Progenitor cell of endocrine pancreas (in vitro differentiated cells): ENCODE measurements at regions not wholly inside any gene's neighbourhood (a gene's known extent, or its start where the extent isn't known, plus 50 kb on each side); places are given as distances from the start of the nearest gene placed in this dataset.

Source experiments
- DNase-seq: peaks from one replicate; pipeline ENCODE4 v3.0.0; 2021; ENCODE audit warnings: low spot score; ENCODE audit not compliant: unreplicated experiment
- H3K27ac Mint-ChIP-seq: 2 replicates; pipeline ENCODE4 v1.8.0; 2021; ENCODE audit warnings: mild to moderate bottlenecking, moderate library complexity, mixed read lengths
- H3K27me3 Mint-ChIP-seq: 2 replicates; pipeline ENCODE4 v1.8.0; 2021; ENCODE audit warnings: mixed read lengths
- H3K36me3 Mint-ChIP-seq: 2 replicates; pipeline ENCODE4 v1.8.0; 2022; ENCODE audit warnings: mixed read lengths; ENCODE audit not compliant: insufficient read depth
- H3K4me1 Mint-ChIP-seq: 2 replicates; pipeline ENCODE4 v1.8.0; 2021; ENCODE audit warnings: low read depth, mixed read lengths
- H3K4me3 Mint-ChIP-seq: 2 replicates; pipeline ENCODE4 v1.8.0; 2021; ENCODE audit warnings: low read depth, mild to moderate bottlenecking, moderate library complexity, mixed read lengths
- H3K9me3 Mint-ChIP-seq: 2 replicates; pipeline ENCODE4 v1.8.0; 2021; ENCODE audit warnings: low read depth, mixed read lengths
- CTCF ChIP-seq: fragments of 200-600 bp; sonication (generic); IDR thresholded peaks from one replicate; pipeline ENCODE4 v1.5.0; 2021; ENCODE audit warnings: antibody characterized with exemption, mild to moderate bottlenecking; ENCODE audit not compliant: unreplicated experiment

GRCh38 chr5:103889500-103890209 lies 327.1 kb upstream of the NUDT12 start:
- DNase-seq: no peak
- Mint-ChIP-seq H3K4me3 (no peak overlapping the region), H3K27ac (no peak overlapping the region), H3K27me3 (no peaks in the 10 kb centered on the region), H3K4me1 (peaks cover 9% of the 10 kb centered on the region), H3K9me3 (peaks cover 3% of the 10 kb centered on the region), H3K36me3 (no peaks in the 10 kb centered on the region)
- TF ChIP-seq CTCF: no peak

- H3K4me1 Mint-ChIP-seq: peaks cover 3% of the 10 kb centered on the region
- H3K9me3 Mint-ChIP-seq: peaks cover 3% of the 10 kb centered on the region
- H3K27ac Mint-ChIP-seq: no peak overlapping the region
- no peak overlapping the region for H3K4me3 Mint-ChIP-seq
- no peak for DNase-seq
- no peaks in the 10 kb centered on the region for H3K27me3 Mint-ChIP-seq
- TF ChIP-seq CTCF: no peak
- no peaks in the 10 kb centered on the region for H3K36me3 Mint-ChIP-seq
These were observed 324.2 kb upstream of the NUDT12 start for GRCh38 chr5:103886826-103887225.

GRCh38 chr5:103883143-103883542 lies 320.6 kb upstream of the NUDT12 start:
- Mint-ChIP-seq H3K27me3 (no peaks in the 10 kb centered on the region), H3K27ac (no peak overlapping the region), H3K9me3 (no peaks in the 10 kb centered on the region), H3K4me3 (no peak overlapping the region), H3K36me3 (no peaks in the 10 kb centered on the region), H3K4me1 (no peaks in the 10 kb centered on the region)
- DNase-seq: no peak
- TF ChIP-seq CTCF: no peak

GRCh38 chr5:103881560-103881959 lies 319.0 kb upstream of the NUDT12 start:
- Mint-ChIP-seq H3K4me1 (no peaks in the 10 kb centered on the region), H3K27ac (no peak overlapping the region), H3K4me3 (no peak overlapping the region), H3K36me3 (no peaks in the 10 kb centered on the region), H3K27me3 (no peaks in the 10 kb centered on the region), H3K9me3 (no peaks in the 10 kb centered on the region)
- DNase-seq: no peak
- TF ChIP-seq CTCF: no peak

- H3K27me3 Mint-ChIP-seq: no peaks in the 10 kb centered on the region
- H3K36me3 Mint-ChIP-seq: no peaks in the 10 kb centered on the region
- H3K4me3 Mint-ChIP-seq: no peak overlapping the region
- H3K4me1 Mint-ChIP-seq: peaks cover 1% of the 10 kb centered on the region
- no peak for DNase-seq
- H3K9me3 Mint-ChIP-seq: no peaks in the 10 kb centered on the region
- no peak overlapping the region for H3K27ac Mint-ChIP-seq
- no peak for TF ChIP-seq CTCF
These were observed 305.4 kb upstream of the NUDT12 start for GRCh38 chr5:103867857-103868598.
